MM.1S (cell line): ENCODE measurements at regions not wholly inside any gene's neighbourhood (a gene's known extent, or its start where the extent isn't known, plus 50 kb on each side); places are given as distances from the start of the nearest gene placed in this dataset.
A peak's percentile ranks its signal among the peaks of the same experiment; 100 is the strongest.

ENCODE experiments used
- DNase-seq: peaks from one replicate; pipeline ENCODE4 v3.0.0-alpha.2; 2015
- H2AFZ ChIP-seq: fragments of 300-600 bp; sonication (generic); 2 replicates; pipeline ENCODE4 v1.6.0; 2016; ENCODE audit warnings: antibody characterized with exemption, low read length
- H3F3A ChIP-seq: fragments of 300-600 bp; sonication (generic); 2 replicates; pipeline ENCODE4 v1.6.1; 2016; ENCODE audit warnings: mild to moderate bottlenecking, antibody characterized with exemption, low read length, moderate library complexity, mixed read lengths; ENCODE audit not compliant: insufficient read depth
- H3K27ac ChIP-seq: fragments of 300-600 bp; sonication (generic); 2 replicates; pipeline ENCODE4 v1.5.1; 2016; ENCODE audit warnings: mild to moderate bottlenecking, low read length
- H3K27me3 ChIP-seq: fragments of 300-600 bp; sonication (generic); replicated peaks from 2 replicates; pipeline ENCODE4 v1.6.0; 2016; ENCODE audit warnings: low read length; ENCODE audit not compliant: insufficient read depth
- H3K36me3 ChIP-seq: fragments of 300-600 bp; sonication (generic); replicated peaks from 2 replicates; pipeline ENCODE4 v1.6.1; 2016; ENCODE audit warnings: mild to moderate bottlenecking, low read length, mixed read lengths; ENCODE audit not compliant: insufficient read depth
- H3K4me1 ChIP-seq: fragments of 300-600 bp; sonication (generic); 2 replicates; pipeline ENCODE4 v1.6.1; 2016; ENCODE audit warnings: low read length, mixed read lengths
- H3K4me2 ChIP-seq: fragments of 300-600 bp; sonication (generic); 2 replicates; pipeline ENCODE4 v1.6.0; 2016; ENCODE audit warnings: low read depth, low read length
- H3K4me3 ChIP-seq: fragments of 300-600 bp; sonication (generic); 2 replicates; pipeline ENCODE4 v1.5.1; 2016; ENCODE audit warnings: low read length, mixed read lengths
- H3K79me2 ChIP-seq: fragments of 300-600 bp; sonication (generic); 2 replicates; pipeline ENCODE4 v1.6.1; 2016; ENCODE audit warnings: mixed run types, low read length, mixed read lengths
- H3K9ac ChIP-seq: fragments of 300-600 bp; sonication (generic); 2 replicates; pipeline ENCODE4 v1.6.1; 2016; ENCODE audit warnings: low read length, mixed read lengths
- H3K9me2 ChIP-seq: fragments of 300-600 bp; sonication (generic); replicated peaks from 2 replicates; pipeline ENCODE4 v1.6.1; 2016; ENCODE audit warnings: mild to moderate bottlenecking, low read length, mixed read lengths; ENCODE audit not compliant: insufficient read depth
- H3K9me3 ChIP-seq: fragments of 300-600 bp; sonication (generic); replicated peaks from 2 replicates; pipeline ENCODE4 v1.6.1; 2016; ENCODE audit warnings: mild to moderate bottlenecking, low read length, mixed read lengths; ENCODE audit not compliant: insufficient read depth
- H4K20me1 ChIP-seq: fragments of 300-600 bp; sonication (generic); 2 replicates; pipeline ENCODE4 v1.6.1; 2016; ENCODE audit warnings: mild to moderate bottlenecking, low read length, moderate library complexity, mixed read lengths; ENCODE audit not compliant: insufficient read depth
- EZH2 ChIP-seq: fragments of 300-600 bp; sonication (generic); optimal IDR thresholded peaks from 2 replicates; pipeline ENCODE3; 2017; ENCODE audit warnings: low read depth, mild to moderate bottlenecking, antibody characterized with exemption, low read length, mixed read lengths
- EZH2phosphoT487 ChIP-seq: fragments of 300-600 bp; sonication (generic); IDR thresholded peaks from 2 replicates; pipeline ENCODE4 v1.6.1; 2018; ENCODE audit warnings: antibody characterized with exemption, low read length
- TF ChIP-seq, protein P1 (sequence below): fragments of 300-600 bp; sonication (generic); IDR thresholded peaks from 2 replicates; pipeline ENCODE4 v1.5.1; 2016; ENCODE audit warnings: antibody characterized with exemption, low read length, mixed read lengths

DNA sequence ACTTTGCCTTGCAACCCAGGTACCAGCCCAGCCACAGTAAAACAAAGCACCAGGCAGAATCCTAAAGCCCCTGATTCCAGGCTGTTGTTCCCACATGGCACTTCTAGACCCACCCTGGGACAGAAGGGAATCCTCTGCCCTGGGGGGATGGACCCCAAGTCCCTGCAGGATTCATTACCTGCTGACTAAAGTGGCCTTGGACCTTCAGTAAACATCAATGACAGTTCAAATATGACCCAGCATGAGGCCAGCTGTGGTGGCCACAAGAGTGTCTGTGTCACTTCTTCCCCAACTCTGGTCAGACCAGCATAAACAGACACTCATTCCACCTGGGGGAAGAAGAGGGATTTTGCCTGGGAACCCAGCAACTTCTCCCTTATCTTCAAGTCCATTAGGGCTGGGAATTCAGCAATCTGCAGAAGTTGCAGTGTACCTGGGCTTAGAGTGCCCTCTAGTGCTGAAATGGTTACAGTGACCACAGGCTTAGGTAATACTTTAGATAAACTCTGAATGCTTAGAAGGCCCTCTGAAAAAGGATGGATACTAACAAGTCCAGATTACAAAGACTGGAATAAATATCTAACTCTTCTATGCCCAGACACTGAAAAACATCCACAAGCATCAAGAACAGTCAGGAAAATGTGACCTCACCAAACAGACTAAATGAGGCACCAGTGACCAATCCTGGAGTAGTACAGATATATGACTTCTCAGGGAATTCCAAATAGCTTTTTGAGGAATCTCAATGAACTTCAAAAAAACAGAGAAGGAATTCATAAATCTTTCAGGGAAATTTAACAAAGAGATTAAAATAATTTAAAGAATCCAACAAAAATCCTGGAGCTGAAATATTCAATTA lies 108.5 kb upstream of the TMEM168 start:
- no peak overlapping the region for H3K4me2 ChIP-seq
- H3K27me3 ChIP-seq, result no peaks in the 10 kb centered on the region
- H3K27ac ChIP-seq, result no peak overlapping the region
- no peaks in the 10 kb centered on the region for H3K9me2 ChIP-seq
- no peaks in the 10 kb centered on the region for H3K9me3 ChIP-seq
- 0 out of 2 replicates have a peak, but pooled peaks cover 9% of the 10 kb centered on the region for H4K20me1 ChIP-seq
- TF ChIP-seq, protein P1, sequence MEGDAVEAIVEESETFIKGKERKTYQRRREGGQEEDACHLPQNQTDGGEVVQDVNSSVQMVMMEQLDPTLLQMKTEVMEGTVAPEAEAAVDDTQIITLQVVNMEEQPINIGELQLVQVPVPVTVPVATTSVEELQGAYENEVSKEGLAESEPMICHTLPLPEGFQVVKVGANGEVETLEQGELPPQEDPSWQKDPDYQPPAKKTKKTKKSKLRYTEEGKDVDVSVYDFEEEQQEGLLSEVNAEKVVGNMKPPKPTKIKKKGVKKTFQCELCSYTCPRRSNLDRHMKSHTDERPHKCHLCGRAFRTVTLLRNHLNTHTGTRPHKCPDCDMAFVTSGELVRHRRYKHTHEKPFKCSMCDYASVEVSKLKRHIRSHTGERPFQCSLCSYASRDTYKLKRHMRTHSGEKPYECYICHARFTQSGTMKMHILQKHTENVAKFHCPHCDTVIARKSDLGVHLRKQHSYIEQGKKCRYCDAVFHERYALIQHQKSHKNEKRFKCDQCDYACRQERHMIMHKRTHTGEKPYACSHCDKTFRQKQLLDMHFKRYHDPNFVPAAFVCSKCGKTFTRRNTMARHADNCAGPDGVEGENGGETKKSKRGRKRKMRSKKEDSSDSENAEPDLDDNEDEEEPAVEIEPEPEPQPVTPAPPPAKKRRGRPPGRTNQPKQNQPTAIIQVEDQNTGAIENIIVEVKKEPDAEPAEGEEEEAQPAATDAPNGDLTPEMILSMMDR, result peak; percentile 96
- no peak for TF ChIP-seq EZH2
- no peaks in the 10 kb centered on the region for H3K4me1 ChIP-seq
- H3K9ac ChIP-seq, result no peak overlapping the region
- no peak overlapping the region for H3K4me3 ChIP-seq
- no peaks in the 10 kb centered on the region for H3K79me2 ChIP-seq
- H2AFZ ChIP-seq, result no peak overlapping the region
- DNase-seq, result peak; percentile 73
- H3K36me3 ChIP-seq, result no peaks in the 10 kb centered on the region
- no peaks in the 10 kb centered on the region for H3F3A ChIP-seq

DNA sequence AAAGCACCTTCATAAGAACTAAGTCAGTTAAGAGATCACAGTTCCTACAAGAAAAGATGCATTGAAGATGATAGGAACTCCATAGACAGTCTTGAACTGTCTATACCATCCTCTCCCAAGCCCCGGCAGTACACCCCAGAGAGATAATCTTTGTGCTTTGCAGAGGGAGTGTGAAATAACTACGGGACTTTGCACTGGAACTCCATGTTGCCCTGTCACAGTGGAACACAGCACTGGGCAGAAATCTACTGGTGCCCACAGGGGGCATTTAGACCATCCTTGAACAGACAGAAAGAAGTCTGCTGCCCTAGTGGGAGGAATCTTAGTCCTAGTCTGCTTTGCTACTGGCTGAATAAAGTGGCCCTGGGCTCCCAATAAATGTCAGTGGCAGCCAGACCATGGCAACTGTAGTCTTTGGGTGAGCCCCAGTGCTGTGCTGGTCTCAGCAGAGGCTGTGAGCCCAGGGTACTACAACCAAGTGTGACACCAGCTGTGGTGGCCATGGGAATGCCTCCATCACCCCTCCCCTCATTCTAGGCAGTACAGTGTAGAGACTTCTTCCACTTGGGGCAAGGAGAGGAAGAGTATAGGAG lies 107.7 kb upstream of the TMEM168 start:
- Histone ChIP-seq H3K9me3 (no peaks in the 10 kb centered on the region), H2AFZ (no peak overlapping the region), H3K4me3 (no peak overlapping the region), H4K20me1 (0 out of 2 replicates have a peak, but pooled peaks cover 9% of the 10 kb centered on the region), H3K36me3 (no peaks in the 10 kb centered on the region), H3K4me2 (no peak overlapping the region), H3F3A (no peaks in the 10 kb centered on the region), H3K9ac (no peak overlapping the region), H3K4me1 (no peaks in the 10 kb centered on the region), H3K79me2 (no peaks in the 10 kb centered on the region), H3K27me3 (no peaks in the 10 kb centered on the region), H3K27ac (no peak overlapping the region), H3K9me2 (no peaks in the 10 kb centered on the region)
- no peak for DNase-seq
- TF ChIP-seq, protein P1, result no peak
- no peak for TF ChIP-seq EZH2phosphoT487
- no peak for TF ChIP-seq EZH2

DNA sequence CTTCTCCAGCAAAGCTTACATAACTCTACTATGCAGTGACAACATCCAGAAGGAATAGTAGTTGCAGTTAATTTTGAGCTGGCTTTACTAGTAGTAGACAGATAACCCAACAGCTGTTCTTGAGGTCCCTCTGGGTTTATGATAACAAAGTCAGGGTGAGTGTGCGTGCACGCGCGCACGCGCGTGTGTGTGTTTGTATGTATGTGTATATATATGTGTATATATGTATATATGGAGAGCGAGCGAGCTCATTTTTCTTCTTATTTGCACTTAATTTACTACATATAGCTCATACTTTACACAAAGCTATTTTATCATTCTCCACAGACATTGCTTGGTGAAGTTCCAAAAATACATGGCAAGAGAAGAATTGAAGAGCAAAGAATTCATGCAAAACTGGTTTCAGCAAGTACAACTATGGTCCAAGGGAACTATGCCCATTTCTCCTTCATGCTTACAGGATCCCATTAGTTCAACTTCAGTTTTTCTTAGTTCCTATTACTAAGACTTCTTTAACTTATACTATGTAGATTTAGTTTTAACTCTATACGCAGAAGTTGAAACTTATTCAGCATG lies 105.9 kb upstream of the TMEM168 start:
- Histone ChIP-seq H3K4me2 (no peak overlapping the region), H3K9me3 (no peaks in the 10 kb centered on the region), H3K27ac (no peak overlapping the region), H3K4me1 (no peaks in the 10 kb centered on the region), H3K36me3 (no peaks in the 10 kb centered on the region), H2AFZ (no peak overlapping the region), H3K9ac (no peak overlapping the region), H3K79me2 (no peaks in the 10 kb centered on the region), H3K9me2 (no peaks in the 10 kb centered on the region), H3K4me3 (no peak overlapping the region), H4K20me1 (0 out of 2 replicates have a peak, but pooled peaks cover 9% of the 10 kb centered on the region), H3F3A (no peaks in the 10 kb centered on the region), H3K27me3 (no peaks in the 10 kb centered on the region)
- no peak for TF ChIP-seq EZH2
- TF ChIP-seq, protein P1, result no peak
- TF ChIP-seq EZH2phosphoT487, result no peak
- DNase-seq, result no peak
